Endodermal cell (in vitro differentiated cells): ENCODE measurements at regions not wholly inside any gene's neighbourhood (a gene's known extent, or its start where the extent isn't known, plus 50 kb on each side); places are given as distances from the start of the nearest gene placed in this dataset.

Source experiments
- DNase-seq: peaks from one replicate; pipeline ENCODE4 v3.0.0-alpha.2; 2017
- H3K27ac ChIP-seq: 2 replicates; pipeline ENCODE4 v1.5.1; 2013; ENCODE audit warnings: mild to moderate bottlenecking, low read depth, low read length, moderate library complexity
- H3K27me3 ChIP-seq: 2 replicates; pipeline ENCODE4 v1.6.1; 2013; ENCODE audit warnings: mild to moderate bottlenecking, low read length, moderate library complexity; ENCODE audit not compliant: insufficient read depth, control insufficient read depth, poor library complexity, severe bottlenecking
- H3K36me3 ChIP-seq: 2 replicates; pipeline ENCODE4 v1.7.0; 2013; ENCODE audit warnings: mild to moderate bottlenecking, low read length, moderate library complexity; ENCODE audit not compliant: control insufficient read depth, insufficient read depth
- H3K4me1 ChIP-seq: one replicate; pipeline ENCODE4 v1.7.0; 2013; ENCODE audit warnings: low read length; ENCODE audit not compliant: control insufficient read depth, insufficient read depth
- H3K4me3 ChIP-seq: 2 replicates; pipeline ENCODE4 v1.5.1; 2013; ENCODE audit warnings: mild to moderate bottlenecking, low read length, moderate library complexity
- H3K9ac ChIP-seq: 2 replicates; pipeline ENCODE4 v1.6.1; 2013; ENCODE audit warnings: mild to moderate bottlenecking, low read length, moderate library complexity; ENCODE audit not compliant: poor library complexity, severe bottlenecking; ENCODE audit errors: extremely low read depth
- H3K9me3 ChIP-seq: 2 replicates; pipeline ENCODE4 v1.6.1; 2013; ENCODE audit warnings: mild to moderate bottlenecking, low read length, moderate library complexity; ENCODE audit not compliant: control insufficient read depth
- H3K27ac Mint-ChIP-seq: 2 replicates; pipeline ENCODE4 v1.8.0; 2020; ENCODE audit warnings: mixed read lengths
- H3K27me3 Mint-ChIP-seq: 2 replicates; pipeline ENCODE4 v1.8.0; 2021; ENCODE audit warnings: mild to moderate bottlenecking, mixed read lengths; ENCODE audit not compliant: insufficient read depth
- H3K36me3 Mint-ChIP-seq: 2 replicates; pipeline ENCODE4 v1.8.0; 2020; ENCODE audit warnings: low read depth, mixed read lengths
- H3K4me1 Mint-ChIP-seq: 2 replicates; pipeline ENCODE4 v1.8.0; 2020; ENCODE audit warnings: mixed read lengths
- H3K4me3 Mint-ChIP-seq: 2 replicates; pipeline ENCODE4 v1.8.0; 2020; ENCODE audit warnings: mild to moderate bottlenecking, moderate library complexity, mixed read lengths
- H3K9me3 Mint-ChIP-seq: 2 replicates; pipeline ENCODE4 v1.8.0; 2020; ENCODE audit warnings: mild to moderate bottlenecking, mixed read lengths
- CTCF ChIP-seq: fragments of 200-600 bp; sonication (generic); conservative IDR thresholded peaks from 2 replicates; pipeline ENCODE4 v1.5.0; 2021; ENCODE audit warnings: antibody characterized with exemption, mild to moderate bottlenecking
- WGBS, 2 experiments: methylation state at CpG; one replicate each; pipeline versions ENCODE4 v1.1.5 to v1.1.7; 2013; ENCODE audit warnings: missing lambda C conversion rate in 2 of 2, mixed read lengths in 1 of 2; ENCODE audit not compliant: insufficient coverage in 1 of 2, insufficient read length in 1 of 2; 5-methylcytosine and 5-hydroxymethylcytosine counted together

GRCh38 chrX:1938190-1938589 is 323.3 kb downstream of the ASMT start:
- H3K27ac Mint-ChIP-seq, result no peak overlapping the region
- Histone ChIP-seq H3K9ac (no peak overlapping the region), H3K4me3 (no peak overlapping the region), H3K27me3 (no peaks in the 10 kb centered on the region), H3K36me3 (no peaks in the 10 kb centered on the region), H3K27ac (no peak overlapping the region), H3K9me3 (no peaks in the 10 kb centered on the region), H3K4me1 (no peaks in the 10 kb centered on the region)
- TF ChIP-seq CTCF, result no peak
- WGBS, 2 experiments, result 86 to 89% methylated on average over 6 of the region's 6 CpGs
- no peak for DNase-seq
- H3K36me3 Mint-ChIP-seq, result no peaks in the 10 kb centered on the region
- no peaks in the 10 kb centered on the region for H3K27me3 Mint-ChIP-seq
- peaks cover 6% of the 10 kb centered on the region for H3K9me3 Mint-ChIP-seq
- H3K4me3 Mint-ChIP-seq, result no peak overlapping the region
- peaks cover 5% of the 10 kb centered on the region for H3K4me1 Mint-ChIP-seq

GRCh38 chrX:1941321-1941720 is 326.5 kb downstream of the ASMT start:
- H3K4me3 Mint-ChIP-seq, result no peak overlapping the region
- peaks cover 2% of the 10 kb centered on the region for H3K4me1 Mint-ChIP-seq
- peak; percentile 66 for DNase-seq
- no peaks in the 10 kb centered on the region for H3K9me3 ChIP-seq
- no peaks in the 10 kb centered on the region for H3K4me1 ChIP-seq
- no peak overlapping the region for H3K27ac ChIP-seq
- H3K36me3 ChIP-seq, result no peaks in the 10 kb centered on the region
- no peak for TF ChIP-seq CTCF
- 48 to 75% methylated on average over 6 of the region's 6 CpGs for whole genome bisulfite sequencing, 2 experiments
- peaks cover 6% of the 10 kb centered on the region for H3K9me3 Mint-ChIP-seq
- no peaks in the 10 kb centered on the region for H3K27me3 ChIP-seq
- H3K4me3 ChIP-seq, result no peak overlapping the region
- peak overlapping the region; percentile 22 for H3K27ac Mint-ChIP-seq
- H3K9ac ChIP-seq, result no peak overlapping the region
- no peaks in the 10 kb centered on the region for H3K36me3 Mint-ChIP-seq
- no peaks in the 10 kb centered on the region for H3K27me3 Mint-ChIP-seq

- TF ChIP-seq CTCF, result no peak
- Histone ChIP-seq H3K9me3 (no peaks in the 10 kb centered on the region), H3K4me1 (no peaks in the 10 kb centered on the region), H3K27me3 (no peaks in the 10 kb centered on the region), H3K27ac (no peak overlapping the region), H3K36me3 (no peaks in the 10 kb centered on the region), H3K9ac (no peak overlapping the region), H3K4me3 (no peak overlapping the region)
- no peak for DNase-seq
- H3K36me3 Mint-ChIP-seq, result no peaks in the 10 kb centered on the region
- peaks cover 2% of the 10 kb centered on the region for H3K4me1 Mint-ChIP-seq
- no peak overlapping the region for H3K27ac Mint-ChIP-seq
- H3K27me3 Mint-ChIP-seq, result no peaks in the 10 kb centered on the region
- H3K9me3 Mint-ChIP-seq, result no peaks in the 10 kb centered on the region
- WGBS, 2 experiments, result 92 to 96% methylated on average over 7 to 9 of the region's 10 CpGs
- H3K4me3 Mint-ChIP-seq, result no peak overlapping the region
These were observed 331.0 kb downstream of the ASMT start for GRCh38 chrX:1945879-1946278.
